ENCODE measurements at regions not wholly inside any gene's neighbourhood (a gene's known extent, or its start where the extent isn't known, plus 50 kb on each side); places are given as distances from the start of the nearest gene placed in this dataset.

DNA sequence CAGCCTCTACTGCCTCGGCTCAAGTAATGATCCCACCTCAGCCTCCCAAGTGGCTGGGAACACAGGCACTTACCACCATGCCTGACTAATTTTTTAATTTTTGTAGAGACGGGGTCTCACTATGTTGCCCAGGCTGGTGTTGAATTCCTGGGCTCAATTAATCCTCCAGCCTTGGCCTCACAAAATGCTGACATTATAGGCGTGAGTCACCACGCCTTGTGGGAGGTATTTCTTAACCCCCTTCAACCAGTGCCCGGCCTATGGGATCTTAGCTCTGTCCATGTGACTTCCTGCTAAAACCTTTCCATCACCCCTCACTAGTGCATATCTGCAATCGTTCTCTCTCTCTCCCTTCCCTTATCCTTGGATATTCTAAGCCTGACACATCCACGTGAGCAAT, 86.4 kb downstream of the FOXD2 start:
- no peak for TF ChIP-seq POLR2A (IDR thresholded peaks at IDR 0.05)
- no peak for TF ChIP-seq CTCF (IDR thresholded peaks at IDR 0.05 in 4 of 5, conservative IDR thresholded peaks at IDR 0.05 in 1 of 5)
